Astrocyte of the spinal cord (primary cell): ENCODE measurements at regions not wholly inside any gene's neighbourhood (a gene's known extent, or its start where the extent isn't known, plus 50 kb on each side); places are given as distances from the start of the nearest gene placed in this dataset.

Source experiments
- DNase-seq: peaks from one replicate; pipeline ENCODE4 v3.0.0; 2011; ENCODE audit warnings: low read depth, low spot score
- H3K4me3 ChIP-seq: 2 replicates; pipeline ENCODE4 v1.5.1; 2011; ENCODE audit warnings: low read depth, mild to moderate bottlenecking, low read length, moderate library complexity
- in situ Hi-C: cut with HindIII; loops from 2 replicates; pipeline ENCODE4 v1.10.0; 2017; ENCODE audit warnings: low sequenced_read_pairs
- TF ChIP-seq, protein P1 (sequence below): IDR thresholded peaks from 2 replicates; pipeline ENCODE4 v1.5.1; 2012; ENCODE audit warnings: low read depth, mild to moderate bottlenecking, low read length, inconsistent platforms

DNA sequence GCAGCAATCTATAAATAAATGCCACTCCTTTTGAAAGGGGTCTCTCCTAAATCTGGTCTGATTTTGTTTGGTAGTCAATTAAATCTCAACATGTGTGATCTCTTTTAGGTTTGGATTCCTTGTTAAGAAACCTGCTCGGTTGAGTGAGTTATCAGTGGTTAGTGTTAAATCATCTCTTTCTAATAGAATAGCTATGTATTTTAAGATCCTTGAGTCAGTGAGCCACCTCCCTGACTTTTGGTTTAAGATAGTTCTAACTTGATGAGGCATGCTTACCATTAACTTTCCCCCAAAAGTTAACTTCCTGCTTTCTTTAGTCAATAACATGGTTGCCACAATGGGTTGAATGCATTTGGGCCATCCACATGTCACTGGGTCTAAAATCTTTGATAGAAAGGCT, 93.1 kb upstream of the OLFM3 start:
- no peak overlapping the region for H3K4me3 ChIP-seq
- no peak for DNase-seq
- in situ Hi-C loops, result no loop called here
- TF ChIP-seq, protein P1, sequence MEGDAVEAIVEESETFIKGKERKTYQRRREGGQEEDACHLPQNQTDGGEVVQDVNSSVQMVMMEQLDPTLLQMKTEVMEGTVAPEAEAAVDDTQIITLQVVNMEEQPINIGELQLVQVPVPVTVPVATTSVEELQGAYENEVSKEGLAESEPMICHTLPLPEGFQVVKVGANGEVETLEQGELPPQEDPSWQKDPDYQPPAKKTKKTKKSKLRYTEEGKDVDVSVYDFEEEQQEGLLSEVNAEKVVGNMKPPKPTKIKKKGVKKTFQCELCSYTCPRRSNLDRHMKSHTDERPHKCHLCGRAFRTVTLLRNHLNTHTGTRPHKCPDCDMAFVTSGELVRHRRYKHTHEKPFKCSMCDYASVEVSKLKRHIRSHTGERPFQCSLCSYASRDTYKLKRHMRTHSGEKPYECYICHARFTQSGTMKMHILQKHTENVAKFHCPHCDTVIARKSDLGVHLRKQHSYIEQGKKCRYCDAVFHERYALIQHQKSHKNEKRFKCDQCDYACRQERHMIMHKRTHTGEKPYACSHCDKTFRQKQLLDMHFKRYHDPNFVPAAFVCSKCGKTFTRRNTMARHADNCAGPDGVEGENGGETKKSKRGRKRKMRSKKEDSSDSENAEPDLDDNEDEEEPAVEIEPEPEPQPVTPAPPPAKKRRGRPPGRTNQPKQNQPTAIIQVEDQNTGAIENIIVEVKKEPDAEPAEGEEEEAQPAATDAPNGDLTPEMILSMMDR, result no peak

DNA sequence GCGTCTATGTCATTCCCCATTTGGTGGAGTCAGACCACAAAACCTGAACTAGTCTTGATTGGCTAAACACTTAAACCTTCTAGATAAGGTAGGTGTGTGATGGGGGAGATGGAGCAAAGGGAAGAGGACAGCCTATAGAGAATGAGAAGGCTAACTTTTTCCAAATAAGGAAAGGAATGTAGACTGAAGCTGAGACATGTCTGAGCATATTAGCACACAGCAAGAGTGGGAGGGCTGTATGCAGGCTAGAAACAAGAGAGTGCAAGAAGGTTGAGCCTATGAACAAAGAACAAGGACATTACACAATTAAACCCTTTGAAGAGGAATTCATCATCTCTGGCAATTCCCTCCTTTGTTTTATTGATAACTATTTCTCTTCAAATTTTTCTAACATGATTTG, 89.2 kb upstream of the OLFM3 start:
- H3K4me3 ChIP-seq, result no peak overlapping the region
- DNase-seq, result no peak
- in situ Hi-C loops, result no loop called here
- TF ChIP-seq, protein P1, result no peak

DNA sequence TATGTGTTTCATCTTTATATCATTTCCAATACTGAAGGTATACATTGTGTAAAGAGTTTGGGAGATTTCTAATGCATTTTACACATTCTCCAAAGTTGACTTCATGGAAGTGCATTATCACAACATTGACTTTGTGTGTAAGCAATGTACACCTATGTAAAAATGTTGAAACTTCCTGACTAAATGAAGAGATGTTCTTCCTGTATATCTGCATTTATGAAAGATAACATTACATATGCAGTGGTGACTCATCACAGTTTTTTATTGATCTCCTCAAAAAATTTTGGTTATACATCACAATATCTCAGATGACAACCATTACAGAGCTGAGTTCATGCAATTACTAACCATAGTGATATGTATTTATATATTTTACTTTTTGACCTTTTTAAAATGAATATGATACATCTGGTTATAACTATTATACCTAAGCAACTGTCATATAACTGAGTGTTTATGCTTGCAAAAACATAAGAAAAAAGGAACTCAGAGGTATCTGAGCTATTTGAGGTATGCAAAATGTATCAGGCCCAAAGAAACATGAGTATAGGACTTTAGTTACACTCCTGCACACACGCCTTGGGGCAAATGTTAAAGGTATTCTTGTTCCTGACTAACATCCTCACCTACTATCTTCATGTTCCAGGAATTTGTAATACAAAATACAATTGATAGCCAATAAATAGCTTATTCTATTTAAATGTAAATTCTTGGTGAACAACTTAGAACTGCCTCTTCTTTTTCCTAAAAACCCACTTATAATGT, 88.2 kb upstream of the OLFM3 start:
- DNase-seq, result no peak
- in situ Hi-C loops, result no loop called here
- TF ChIP-seq, protein P1, result no peak
- no peak overlapping the region for H3K4me3 ChIP-seq

DNA sequence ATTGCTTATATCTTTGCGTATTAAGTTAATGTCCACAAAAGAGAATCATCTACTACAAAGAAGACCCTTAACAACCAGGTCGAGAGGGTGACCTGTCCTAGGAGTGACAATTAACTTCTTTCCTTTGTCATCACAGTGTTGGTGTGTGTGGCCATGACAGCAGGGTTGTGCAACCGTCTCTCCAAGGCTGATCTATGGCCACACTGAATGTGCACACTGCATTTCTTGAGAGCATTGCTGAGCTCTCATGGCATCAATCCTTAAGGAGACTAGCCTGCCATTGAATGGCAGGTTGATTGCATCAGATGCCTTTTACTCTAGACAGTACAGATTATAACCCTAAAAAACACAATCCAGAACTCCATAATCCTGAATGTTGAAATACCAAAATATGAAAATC, 86.5 kb upstream of the OLFM3 start:
- TF ChIP-seq, protein P1, result no peak
- no peak for DNase-seq
- no peak overlapping the region for H3K4me3 ChIP-seq
- in situ Hi-C loops, result no loop called here

DNA sequence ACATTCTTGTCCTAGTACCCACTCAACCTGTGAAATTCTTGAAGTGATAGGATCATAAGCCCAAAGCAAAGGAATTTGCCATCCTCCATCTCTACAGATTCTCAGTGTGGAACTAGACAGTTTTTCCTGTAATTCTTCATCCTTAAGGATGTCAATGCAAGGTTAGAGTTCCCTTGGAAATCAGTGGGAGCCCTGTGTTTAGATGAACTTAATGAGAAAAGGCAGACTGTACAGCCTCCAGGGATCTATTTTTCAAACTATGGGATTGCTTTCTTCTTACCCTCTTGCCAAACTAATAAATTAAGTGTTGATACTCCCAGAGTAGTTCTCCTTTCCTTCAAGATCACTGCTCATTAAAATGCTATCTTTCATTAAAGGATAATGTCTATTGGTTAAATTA, 78.1 kb upstream of the OLFM3 start:
- TF ChIP-seq, protein P1, result no peak
- no peak overlapping the region for H3K4me3 ChIP-seq
- in situ Hi-C loops, result no loop called here
- no peak for DNase-seq

DNA sequence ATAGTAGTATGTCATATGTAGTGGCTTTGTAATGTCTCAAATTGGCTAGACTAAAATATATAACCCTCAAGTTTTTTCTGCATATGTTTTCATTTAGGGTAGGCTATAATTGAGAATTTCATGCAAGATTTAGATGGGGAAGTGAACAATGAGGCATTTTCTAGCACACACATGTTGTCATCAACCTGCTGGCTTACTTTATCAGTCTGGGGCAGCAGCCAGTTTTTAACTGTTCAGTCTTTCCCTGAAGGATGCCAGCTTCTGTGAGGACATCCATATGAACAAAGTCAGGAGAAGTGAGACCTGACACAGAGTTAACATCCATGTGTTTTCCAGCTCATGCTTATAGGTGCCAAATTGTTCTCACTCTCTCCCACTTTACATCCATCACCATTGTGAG, 74.7 kb upstream of the OLFM3 start:
- TF ChIP-seq, protein P1, result no peak
- H3K4me3 ChIP-seq, result no peak overlapping the region
- DNase-seq, result no peak
- in situ Hi-C loops, result no loop called here
